GM19468 (cell line): ENCODE measurements at regions not wholly inside any gene's neighbourhood (a gene's known extent, or its start where the extent isn't known, plus 50 kb on each side); places are given as distances from the start of the nearest gene placed in this dataset.
"Not testable (repeated sequence)": the region's sequence is repeated elsewhere in the genome, so short reads cannot be mapped to it uniquely, and the experiment has no call there.

Source experiments
- ATAC-seq: cut with Tn5 transposase; IDR thresholded peaks from one replicate; pipeline ENCODE4 v1.9.1; 2021; ENCODE audit warnings: mild to moderate bottlenecking, moderate library complexity, moderate number of reproducible peaks; ENCODE audit not compliant: unreplicated experiment; ENCODE audit errors: extremely low read depth

DNA sequence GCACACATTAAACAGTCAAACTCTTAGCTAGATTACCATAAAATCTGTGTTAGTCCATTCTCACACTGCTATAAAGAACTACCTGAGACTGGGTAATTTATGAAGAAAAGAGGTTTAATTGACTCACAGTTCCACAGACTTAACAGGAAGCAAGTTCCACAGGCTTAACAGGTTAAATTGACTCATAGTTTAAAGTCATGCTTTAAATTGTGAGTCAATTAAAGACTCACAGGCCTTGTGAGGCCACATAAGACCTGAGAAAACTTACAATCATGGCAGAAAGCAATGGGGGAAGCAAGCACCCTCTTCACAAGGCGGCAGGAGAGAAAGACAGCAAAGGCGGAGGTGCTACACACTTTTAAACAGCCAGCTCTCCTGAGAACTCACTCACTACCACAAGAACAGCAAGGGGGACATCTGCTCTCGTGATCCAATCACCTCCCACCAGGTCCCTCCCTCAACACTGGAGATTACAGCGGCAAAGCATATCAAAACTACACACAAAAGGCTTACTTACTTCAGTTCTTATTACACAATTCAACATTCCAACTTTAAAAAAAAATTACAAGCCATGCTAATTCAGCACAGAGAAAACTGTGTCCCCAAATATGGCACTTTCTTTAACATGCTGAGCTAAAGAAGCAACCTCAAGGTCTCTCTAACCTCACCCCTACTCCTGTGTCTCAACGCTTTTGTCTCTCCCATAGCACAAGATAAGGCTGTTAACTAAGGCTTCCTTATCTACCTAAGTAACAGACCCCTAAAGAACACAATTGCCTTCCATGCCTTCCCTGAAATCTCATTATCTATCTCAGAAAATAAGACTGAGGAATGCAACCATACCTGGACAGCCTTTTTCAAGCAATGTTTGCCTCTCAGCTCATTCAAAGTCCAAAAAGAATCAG is 805.1 kb downstream of the NR2F1-AS1 start:
- no peak for ATAC-seq

DNA sequence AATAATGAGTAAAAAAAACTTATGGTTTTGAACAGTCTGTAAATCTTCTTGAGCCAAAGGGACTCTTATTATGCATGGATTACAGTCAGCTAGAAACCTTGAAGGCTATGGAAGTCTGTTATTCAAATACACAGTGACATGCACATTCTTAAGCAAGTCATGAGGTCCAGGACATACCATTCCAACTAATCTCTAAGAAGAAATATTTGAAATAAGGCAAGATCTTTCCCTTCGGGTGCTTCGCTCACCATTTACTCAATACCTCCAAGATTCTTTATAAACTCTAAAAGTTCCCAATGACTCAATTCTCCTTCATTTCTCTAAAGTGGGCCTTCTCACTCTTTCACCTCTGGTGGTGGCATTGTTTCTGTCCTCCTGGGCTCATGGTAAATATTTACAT is 811.0 kb downstream of the NR2F1-AS1 start:
- ATAC-seq: no peak

DNA sequence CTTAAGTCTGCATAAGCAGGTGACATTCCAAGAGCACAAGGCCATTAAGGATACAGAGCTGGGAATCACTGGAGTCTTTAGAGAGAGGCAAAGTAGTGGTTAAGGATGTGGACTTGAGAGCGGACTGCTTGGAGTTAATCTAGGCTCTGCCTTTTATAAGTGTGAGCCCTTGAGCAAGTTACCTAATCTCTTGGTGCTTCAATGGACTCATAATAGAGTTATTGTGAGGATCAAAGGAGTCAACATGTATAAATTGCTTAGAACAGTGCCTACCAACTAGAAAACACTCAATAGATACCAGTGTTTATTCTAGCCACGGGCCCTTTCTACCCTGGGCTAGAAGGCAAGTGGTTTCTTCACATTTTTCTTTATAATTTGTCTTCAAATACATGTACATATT is 819.4 kb downstream of the NR2F1-AS1 start:
- ATAC-seq: no peak

DNA sequence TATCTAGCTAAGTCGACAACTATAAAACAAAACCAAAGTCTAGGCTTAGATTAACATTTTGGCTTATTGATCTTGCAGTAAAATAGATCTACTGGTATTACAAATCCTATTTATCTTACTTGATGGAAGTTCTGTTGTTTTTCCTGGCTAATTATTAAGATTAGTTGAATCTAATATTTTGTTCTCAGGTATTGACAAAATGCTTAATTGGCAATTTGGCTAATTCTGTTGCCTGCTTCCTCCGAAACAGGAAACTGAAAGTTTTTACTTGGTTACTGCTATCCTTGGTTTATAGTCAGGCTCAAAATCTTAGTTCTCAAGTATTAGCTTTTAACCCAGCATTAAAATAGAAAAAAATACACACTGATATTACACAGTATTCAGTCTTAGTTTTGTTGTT is 820.5 kb downstream of the NR2F1-AS1 start:
- no peak for ATAC-seq

DNA sequence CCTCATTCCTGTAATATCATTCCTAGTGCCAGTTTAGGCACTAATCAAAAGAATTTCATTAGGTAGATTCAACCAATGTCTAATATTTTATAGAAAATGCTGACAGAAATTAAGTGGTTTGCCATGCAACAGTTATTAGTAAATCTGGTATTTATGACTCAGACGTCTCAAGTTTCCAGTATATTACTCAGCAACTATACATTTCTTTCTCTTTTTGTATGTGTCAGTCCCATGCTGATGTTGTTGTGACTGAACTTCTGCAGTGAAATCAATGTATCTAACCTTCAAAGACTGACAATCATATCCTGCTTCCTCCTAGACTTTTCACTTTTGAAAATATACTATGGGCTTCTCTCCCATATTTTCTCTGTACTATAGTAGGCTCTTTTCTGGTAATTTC is 822.5 kb downstream of the NR2F1-AS1 start:
- no peak for ATAC-seq

DNA sequence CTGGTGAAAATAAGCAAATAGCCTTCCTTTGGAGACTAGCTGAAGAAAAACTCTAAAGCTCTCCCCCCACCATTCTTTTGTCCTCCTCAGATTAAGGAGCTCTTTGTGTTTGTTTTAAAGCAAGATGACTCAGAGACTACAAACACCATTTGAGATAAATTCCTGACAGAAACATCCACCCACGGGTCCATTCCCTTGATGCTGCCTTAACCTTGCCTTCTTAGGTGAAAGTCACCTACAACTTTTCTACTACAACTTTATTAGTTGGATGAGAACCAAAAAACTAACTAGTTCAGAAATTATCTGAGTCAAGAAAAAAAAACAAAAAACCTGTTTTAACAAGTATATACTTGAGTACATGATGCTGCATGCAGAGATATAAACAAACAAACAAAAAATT is 831.1 kb downstream of the NR2F1-AS1 start:
- ATAC-seq: no peak

DNA sequence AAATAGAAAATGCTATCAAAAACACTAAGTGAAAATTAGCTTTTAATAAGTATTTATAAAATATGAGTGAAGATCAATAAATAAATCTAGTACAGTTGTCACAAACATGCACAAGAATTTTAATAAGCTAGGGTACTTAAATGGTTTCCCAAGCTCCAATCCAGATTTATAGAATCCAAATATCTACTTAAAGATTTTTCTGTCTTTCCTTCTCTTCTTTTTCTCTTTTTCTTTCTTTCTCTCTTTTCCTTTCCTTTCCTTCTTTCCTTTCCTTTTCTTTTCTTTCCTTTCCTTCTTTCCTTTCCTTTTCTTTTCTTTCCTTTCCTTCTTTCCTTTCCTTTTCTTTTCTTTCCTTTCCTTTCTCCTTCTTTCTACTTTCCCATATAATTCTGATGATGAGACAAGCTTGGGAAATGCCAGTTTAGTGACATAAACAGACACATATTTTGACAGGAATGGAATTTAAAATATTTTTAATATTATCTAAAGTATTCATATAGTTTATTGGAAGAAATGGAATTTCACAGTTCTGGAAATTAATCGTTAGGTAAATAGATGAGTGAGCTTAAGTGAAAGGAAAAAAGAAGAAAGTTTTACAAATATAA is 832.8 kb downstream of the NR2F1-AS1 start:
- ATAC-seq: no peak

DNA sequence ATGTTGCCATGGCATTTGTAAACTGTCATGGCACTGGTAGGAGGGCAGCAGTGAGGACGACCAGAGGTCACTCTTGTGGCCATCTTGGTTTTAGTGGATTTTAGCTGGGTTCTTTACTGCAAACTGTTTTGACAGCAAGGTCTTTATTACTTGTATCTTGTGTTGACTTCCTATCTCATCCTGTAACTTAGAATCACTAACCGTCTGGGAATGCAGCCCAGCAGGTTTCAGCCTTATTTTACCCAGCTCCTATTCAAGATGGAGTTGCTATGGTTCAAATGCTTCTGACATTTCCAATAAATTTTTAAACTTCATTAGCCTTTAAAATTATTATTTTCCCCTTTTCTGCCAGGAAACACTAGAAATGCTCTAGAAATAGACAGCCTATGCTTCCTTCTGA is 839.1 kb downstream of the NR2F1-AS1 start:
- ATAC-seq: no peak

DNA sequence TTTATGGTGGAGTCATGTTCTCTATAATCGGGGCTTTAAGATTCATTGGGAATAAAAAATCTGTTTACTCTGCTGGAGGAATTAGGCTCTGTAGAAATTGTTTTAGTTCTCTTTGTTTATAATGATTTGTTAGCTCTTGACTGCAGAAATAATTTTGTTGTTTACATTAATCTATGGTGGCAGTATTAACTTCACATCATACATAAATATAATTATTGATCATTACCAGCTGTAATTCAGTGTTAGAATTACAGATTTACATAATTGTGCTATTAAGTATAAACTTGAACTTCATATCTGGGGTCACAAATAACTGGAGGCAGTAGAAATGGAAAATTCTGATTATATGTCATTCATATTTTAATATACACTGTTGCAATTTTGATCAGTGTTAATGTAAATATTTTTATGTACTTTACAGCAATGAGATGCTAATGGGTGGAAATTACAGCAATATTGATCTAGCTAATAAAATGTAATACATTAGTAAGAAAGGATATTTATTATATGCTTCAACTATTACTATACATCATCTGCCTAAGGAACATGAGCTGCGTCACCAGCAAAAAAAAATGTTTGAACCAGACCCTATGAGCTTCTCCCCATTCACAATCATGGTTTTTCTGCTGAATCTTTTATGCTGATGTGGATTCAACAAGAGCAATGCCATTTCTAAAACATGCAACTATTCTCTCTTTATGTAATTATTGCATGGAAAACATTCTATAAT is 846.6 kb downstream of the NR2F1-AS1 start:
- ATAC-seq: no peak

DNA sequence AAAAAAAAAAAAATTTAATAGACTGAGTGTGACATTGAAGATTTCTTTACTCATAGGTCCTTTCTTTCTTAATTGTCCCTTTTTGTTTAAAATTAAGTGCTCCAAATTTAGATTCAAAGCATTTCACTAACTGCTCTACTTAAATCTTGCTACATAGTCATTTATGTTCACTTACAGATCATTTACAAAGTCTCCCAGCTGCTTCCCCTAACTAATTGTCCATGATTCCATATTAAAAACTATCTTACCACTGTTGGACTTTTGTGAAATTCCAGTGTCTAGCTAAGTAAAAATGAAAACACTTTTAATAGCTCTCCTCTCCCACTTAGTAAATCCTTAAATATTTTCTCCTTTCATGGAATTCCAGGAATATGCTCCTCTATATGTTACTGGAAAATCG is 850.5 kb downstream of the NR2F1-AS1 start:
- no peak for ATAC-seq

DNA sequence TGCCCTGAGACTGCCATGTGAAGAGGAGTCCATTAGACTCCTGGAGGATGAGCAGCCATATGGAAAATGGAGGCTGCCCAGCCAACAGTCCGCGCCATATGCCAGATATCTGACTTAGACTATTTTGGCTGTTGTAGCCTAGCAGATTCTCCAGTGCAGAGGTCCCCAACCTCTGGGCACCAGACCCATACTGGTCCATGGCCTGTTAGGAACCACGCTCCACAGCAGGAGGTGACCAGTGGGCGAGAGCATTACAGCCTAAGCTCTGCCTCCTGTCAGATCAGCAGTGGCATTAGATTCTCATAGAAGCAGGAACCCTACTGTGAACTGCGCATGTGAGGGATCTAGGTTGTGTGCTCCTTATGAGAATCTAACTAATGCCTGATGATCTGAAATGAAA is 851.9 kb downstream of the NR2F1-AS1 start:
- no peak for ATAC-seq

DNA sequence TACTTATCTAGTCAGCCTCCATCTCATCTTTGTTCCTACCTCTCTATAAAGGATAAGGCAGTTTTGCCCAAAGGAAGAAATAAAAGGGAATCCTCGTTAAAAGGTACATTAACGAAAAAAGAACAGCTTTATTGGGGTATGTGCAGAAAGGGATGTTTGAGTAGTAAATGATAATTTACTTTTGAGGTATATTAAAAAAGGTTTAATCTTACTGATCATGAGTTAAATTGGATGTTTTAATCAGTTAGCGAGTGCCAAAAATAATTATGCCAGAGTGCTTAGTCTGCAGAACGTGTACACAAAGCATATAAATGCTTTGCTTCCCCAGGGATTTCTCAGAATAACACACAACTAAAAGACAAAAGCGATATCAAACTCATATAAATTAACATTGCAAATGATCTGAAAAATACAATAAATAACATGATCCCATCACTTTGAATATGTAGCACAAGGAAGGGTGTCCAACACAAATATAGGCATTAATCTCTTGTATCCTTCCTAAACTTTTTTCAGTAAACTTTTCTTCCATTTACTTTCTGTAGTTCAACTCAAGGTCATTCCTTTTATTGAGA is 865.0 kb downstream of the NR2F1-AS1 start:
- ATAC-seq: no peak

DNA sequence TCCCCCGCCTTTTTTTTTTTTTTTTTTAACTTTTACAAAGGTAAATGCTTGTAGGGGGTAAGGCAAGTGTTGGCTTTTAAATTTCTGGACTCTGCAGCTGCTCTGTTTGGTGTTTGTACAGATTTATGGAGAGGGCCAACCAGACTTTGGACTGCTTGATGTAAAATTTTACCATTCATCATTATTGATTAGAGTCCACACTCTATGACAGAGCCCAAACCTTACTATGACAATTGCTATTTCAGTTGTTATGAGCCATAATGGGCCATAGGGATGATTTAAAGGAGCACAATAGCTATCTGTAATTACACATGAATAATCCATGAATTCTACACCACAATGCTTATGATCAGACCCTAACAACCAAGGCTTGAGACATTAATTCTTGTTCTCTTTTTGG is 867.2 kb downstream of the NR2F1-AS1 start:
- ATAC-seq: no peak

DNA sequence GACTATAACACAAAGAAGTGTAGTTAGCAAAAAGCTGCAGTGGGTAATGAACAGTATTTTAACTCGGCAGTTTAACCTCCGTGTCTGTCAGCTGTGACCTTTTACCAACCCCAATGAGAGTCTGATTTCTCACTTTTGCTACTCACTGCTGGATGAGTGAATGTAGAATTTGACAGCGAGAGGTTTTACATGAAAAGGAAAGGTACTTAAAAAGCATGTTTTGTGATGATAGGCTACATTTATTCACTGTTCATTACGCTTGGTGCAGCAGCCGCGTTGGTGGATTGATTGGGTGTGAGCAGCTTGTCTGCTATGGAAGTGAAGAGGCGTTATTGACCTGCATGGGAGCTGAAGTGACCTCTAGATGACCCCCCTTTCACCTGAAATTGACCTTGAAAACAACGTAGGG is 867.7 kb downstream of the NR2F1-AS1 start:
- no peak for ATAC-seq

DNA sequence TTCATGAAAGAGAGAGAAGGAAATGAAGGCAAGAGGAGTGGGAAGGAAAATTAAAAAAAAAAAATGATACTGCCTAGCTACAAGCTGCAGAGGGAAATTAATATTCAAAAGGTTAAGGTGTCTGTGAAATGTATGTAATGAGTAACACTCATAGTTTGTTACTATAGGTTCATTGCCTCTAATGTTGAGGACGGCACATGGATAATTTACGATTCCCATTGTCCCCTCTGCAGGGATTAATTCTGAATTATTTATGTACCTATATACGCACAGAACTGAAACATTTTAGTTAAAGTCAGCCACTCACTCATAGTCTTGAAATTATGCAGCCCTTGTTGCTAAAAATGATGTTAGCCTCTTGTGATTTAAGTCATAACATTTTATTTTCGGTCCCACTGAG is 869.1 kb downstream of the NR2F1-AS1 start:
- no peak for ATAC-seq

DNA sequence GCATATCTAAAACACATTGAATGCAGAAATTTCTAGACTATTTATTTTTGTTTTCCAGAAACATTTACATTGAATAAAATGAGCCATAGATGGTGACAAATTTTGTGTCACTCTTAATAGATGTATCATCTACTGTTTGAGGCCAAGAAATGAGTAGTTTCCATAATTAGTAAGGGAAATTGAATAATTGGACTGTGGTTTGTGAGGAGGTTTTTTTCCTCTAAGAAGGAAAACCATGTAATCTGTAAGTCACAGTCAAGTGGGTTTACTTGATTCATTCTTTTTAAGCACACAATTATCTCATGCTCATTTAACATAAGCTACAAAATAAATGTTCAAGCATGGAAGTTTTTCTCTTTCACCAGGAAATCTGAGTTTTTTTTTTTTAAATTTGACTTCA is 876.4 kb downstream of the NR2F1-AS1 start:
- no peak for ATAC-seq

DNA sequence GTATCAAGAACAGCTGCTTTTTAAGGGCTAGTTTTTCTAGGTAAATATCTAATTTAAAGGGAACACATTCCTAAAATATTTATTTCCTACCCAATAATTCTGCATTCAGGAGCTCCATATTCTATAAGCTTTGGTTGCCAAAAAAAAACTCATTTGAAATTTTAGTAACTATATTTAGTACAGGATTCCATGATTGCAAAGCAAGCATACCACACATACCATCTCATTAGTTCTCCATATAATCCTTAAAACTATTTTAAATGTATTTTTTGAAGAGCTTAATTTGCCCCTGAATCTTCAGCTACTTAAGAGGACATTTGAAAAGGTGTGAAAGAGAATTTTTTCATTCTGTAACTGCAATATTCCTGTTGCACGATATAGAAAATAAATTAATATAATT is 877.0 kb downstream of the NR2F1-AS1 start:
- no peak for ATAC-seq

DNA sequence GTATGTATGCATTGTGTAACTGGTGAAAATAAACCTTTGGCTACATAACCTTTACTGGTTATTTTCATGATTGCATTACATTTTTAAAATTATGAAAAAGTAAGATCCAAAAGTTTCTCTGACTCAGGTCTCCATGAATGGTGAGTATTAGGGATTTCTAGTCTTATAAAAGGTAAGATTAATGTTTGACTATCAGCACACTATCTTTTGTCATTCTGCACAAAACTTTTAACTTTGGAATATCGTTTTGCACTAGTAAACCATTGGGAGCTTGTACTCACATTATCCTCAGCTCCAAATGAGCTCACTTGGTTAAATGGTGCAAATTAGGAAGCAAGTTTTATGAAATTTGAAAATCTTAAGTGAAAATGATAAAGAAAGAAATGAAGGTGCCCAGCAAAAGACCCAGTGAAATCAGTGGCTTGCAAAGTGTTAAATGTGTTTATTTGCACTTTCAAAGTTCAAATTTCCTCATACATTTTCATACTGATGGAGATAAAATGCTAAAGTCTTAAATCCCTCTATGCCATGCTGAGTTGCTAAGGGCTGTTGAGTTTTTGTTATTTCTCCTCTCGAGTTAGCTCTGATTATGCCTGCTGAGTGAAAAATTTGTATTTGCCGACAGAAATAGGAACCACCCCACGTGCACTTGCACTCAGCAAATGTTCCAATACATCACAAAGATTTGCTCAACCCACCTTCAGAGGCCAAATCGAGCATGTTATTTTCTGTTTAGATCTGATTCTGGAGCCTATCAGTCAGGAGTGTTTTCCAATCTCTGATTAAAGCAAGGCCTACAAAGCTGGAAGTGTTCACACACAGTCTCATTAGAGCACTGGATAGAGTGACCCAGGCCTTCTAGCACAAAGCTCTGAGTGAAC is 885.7 kb downstream of the NR2F1-AS1 start:
- ATAC-seq: no peak

DNA sequence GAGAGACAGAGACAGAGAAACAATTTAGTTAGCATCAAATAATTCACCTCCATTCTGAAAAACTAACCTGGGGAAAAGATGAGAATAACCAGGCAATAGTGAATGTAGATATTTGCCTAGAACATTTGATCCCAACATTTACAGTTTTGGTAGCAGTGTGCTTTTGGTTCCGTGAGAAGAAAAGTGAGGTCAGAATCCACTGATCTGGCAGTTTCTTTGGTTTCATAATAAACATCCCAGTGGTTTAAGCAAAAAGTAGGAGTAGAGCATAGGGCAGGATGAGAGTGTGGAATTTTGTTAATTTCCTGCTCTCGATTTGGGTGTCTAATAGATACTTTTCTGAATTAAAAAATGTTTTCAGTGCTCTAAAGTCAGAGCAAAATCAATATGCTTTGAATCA is 887.0 kb downstream of the NR2F1-AS1 start:
- ATAC-seq: no peak

DNA sequence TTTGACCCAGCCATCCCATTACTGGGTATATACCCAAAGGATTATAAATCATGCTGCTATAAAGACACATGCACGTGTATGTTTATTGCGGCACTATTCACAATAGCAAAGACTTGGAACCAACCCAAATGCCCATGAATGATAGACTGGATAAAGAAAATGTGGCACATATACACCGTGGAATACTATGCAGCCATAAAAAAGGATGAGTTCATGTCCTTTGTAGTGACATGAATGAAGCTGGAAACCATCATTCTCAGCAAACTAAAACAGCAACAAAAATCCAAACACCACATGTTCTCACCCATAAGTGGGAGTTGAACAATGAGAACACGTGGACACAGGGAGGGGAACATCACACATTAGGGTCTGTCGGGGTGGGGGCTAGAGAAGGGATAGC is 889.1 kb downstream of the NR2F1-AS1 start:
- ATAC-seq: not testable (repeated sequence)
